ENCODE measurements at regions not wholly inside any gene's neighbourhood (a gene's known extent, or its start where the extent isn't known, plus 50 kb on each side); places are given as distances from the start of the nearest gene placed in this dataset.

DNA sequence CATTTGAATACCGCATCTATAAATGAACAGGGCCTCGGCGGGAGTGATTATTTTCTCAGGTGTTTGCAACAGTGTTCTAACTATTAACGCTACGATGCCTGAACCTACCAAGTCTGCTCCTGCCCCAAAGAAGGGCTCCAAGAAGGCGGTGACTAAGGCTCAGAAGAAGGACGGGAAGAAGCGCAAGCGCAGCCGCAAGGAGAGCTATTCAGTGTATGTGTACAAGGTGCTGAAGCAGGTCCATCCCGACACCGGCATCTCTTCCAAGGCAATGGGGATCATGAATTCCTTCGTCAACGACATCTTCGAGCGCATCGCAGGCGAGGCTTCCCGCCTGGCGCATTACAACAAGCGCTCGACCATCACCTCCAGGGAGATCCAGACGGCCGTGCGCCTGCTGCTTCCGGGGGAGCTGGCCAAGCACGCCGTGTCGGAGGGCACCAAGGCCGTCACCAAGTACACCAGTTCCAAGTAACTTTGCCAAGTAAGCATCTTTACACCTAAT, 70.9 kb downstream of the HFE start:
- TF ChIP-seq POLR2A (IDR thresholded peaks at IDR 0.05; ENCODE audit: low read length): peak; percentile 95
- no peak for TF ChIP-seq GATA1 (IDR thresholded peaks at IDR 0.05; ENCODE audit: low read depth, low read length)
